Stimulated activated CD4-positive, alpha-beta T cell treated with anti-CD3 and anti-CD28 coated beads, Interleukin-4, amount 100 ng/mL, for 1 hour (primary cell): ENCODE measurements at regions not wholly inside any gene's neighbourhood (a gene's known extent, or its start where the extent isn't known, plus 50 kb on each side); places are given as distances from the start of the nearest gene placed in this dataset.

Source experiments
- DNase-seq: peaks from one replicate; pipeline ENCODE4 v3.0.0-alpha.2; 2020

DNA sequence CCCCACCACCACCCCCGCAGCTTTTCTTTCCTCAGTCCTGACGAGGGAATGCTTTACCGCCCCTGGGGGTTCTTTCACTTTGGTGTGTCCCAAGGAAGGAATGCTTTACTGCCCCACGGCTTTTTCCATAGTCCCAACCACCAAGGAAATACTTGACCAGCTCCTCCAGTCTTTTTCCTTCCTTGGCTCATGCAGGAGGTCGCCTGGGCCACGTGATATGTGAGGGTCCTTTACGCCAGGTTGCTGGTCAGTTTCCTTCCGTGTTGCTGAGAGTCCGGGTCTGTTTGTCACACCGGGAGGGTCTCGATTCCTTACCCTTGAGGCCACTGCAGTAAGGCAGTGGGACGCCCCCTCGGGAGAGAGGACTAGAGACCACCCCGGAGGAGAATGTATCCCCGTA is 58.9 kb upstream of the CDH4 start:
- DNase-seq: no peak
